Adrenal gland (tissue), 9 donors: ENCODE measurements at regions not wholly inside any gene's neighbourhood (a gene's known extent, or its start where the extent isn't known, plus 50 kb on each side); places are given as distances from the start of the nearest gene placed in this dataset.

Experiments used
- DNase-seq, 7 donors: peaks; one replicate each; pipeline ENCODE4 v3.0.0-alpha.2; 2019 to 2020
- H3K27ac ChIP-seq, 5 donors: fragments of 200-600 bp; sonication (generic) in 4 of 5; 1 replicate in 3 of 5; 2 replicates in 2 of 5; pipeline versions ENCODE4 v1.5.1 to v1.8.0; 2016 to 2020; ENCODE audit warnings: mild to moderate bottlenecking in 1 of 5
- H3K27me3 ChIP-seq: fragments of 200-600 bp; 2 replicates; pipeline ENCODE4 v1.8.0; 2021
- H3K36me3 ChIP-seq, 2 donors: fragments of 200-600 bp; replicated peaks in 1 of 2; 1 replicate in 1 of 2; 2 replicates in 1 of 2; pipeline versions ENCODE4 v1.5.1 to v1.8.0; 2018 to 2022
- H3K4me1 ChIP-seq, 2 donors: fragments of 200-600 bp; replicated peaks in 1 of 2; 1 replicate in 1 of 2; 2 replicates in 1 of 2; pipeline versions ENCODE4 v1.5.1 to v1.8.0; 2018 to 2021
- H3K4me3 ChIP-seq, 4 donors: fragments of 200-600 bp; sonication (generic) in 3 of 4; one replicate each; pipeline ENCODE4 v1.5.1; 2016 to 2018
- H3K9me3 ChIP-seq, 3 donors: fragments of 200-600 bp; sonication (generic) in 1 of 3; replicated peaks in 1 of 3; 1 replicate in 2 of 3; 2 replicates in 1 of 3; pipeline versions ENCODE4 v1.5.1 to v1.8.0; 2016 to 2021
- CTCF ChIP-seq, 6 experiments: fragments of 450-650 bp in 4 of 6; fragments of 200-600 bp in 2 of 6; sonication (generic) in 1 of 6; IDR thresholded peaks; 1 replicate in 5 of 6; 2 replicates in 1 of 6; pipeline versions ENCODE4 v1.5.1 to v1.8.0; 2016 to 2021; ENCODE audit warnings: antibody characterized with exemption in 6 of 6, mild to moderate bottlenecking in 2 of 6, moderate library complexity in 1 of 6
- POLR2A ChIP-seq, 2 donors: fragments of 450-650 bp; IDR thresholded peaks; one replicate each; pipeline ENCODE4 v1.6.1; 2017; ENCODE audit warnings: antibody characterized with exemption in 2 of 2, mild to moderate bottlenecking in 2 of 2, moderate library complexity in 1 of 2
- WGBS, 4 donors: extraction: QIAGEN DNeasy Blood & Tissue Kit in 2 of 4; methylation state at CpG; one replicate each; pipeline versions ENCODE4 v1.1.5 to v1.1.7; 2013 to 2017; 5-methylcytosine and 5-hydroxymethylcytosine counted together
- intact Hi-C, 2 donors: fragments of 100-400 bp; cut with DNase I; formaldehyde crosslinking; loops; one replicate each; pipeline versions ENCODE4 v1.14.1 to v1.15.0; 2022 to 2023
- donor health status: healthy with polysubstance abuse.
- donor health status: Bipolar disorder and iron deficiency.
- donor health status: DM: yes; HTN: yes; CAD: no.
- donor health status: DM: no; HTN: no; CAD: no.
- donor health status: DM: no; HTN: no; CAD: no.

- Histone ChIP-seq H3K27ac (no peak overlapping the region), H3K9me3 (no peaks in the 10 kb centered on the region), H3K4me1 (no peaks in the 10 kb centered on the region), H3K36me3 (no peaks in the 10 kb centered on the region), H3K4me3 (no peak overlapping the region), H3K27me3 (no peaks in the 10 kb centered on the region)
- TF ChIP-seq CTCF (IDR thresholded peaks at IDR 0.05): no peak
- no peak for TF ChIP-seq POLR2A (IDR thresholded peaks at IDR 0.05)
- intact Hi-C loops: no loop called here
- no peak for DNase-seq
Measured at GRCh38 chr2:189943009-189943408, 119.5 kb downstream of the MSTN start.

- Histone ChIP-seq H3K9me3 (no peaks in the 10 kb centered on the region), H3K36me3 (no peaks in the 10 kb centered on the region), H3K4me1 (no peaks in the 10 kb centered on the region), H3K27ac (no peak overlapping the region), H3K27me3 (no peaks in the 10 kb centered on the region), H3K4me3 (no peak overlapping the region)
- TF ChIP-seq CTCF (IDR thresholded peaks at IDR 0.05): no peak
- intact Hi-C loops: no loop called here
- DNase-seq: no peak
- 74 to 94% (median 86%) methylated on average over 1 of the region's 1 CpG for WGBS, 4 donors
Measured at GRCh38 chr2:189940913-189941312, 121.6 kb downstream of the MSTN start.

GRCh38 chr2:189937691-189938090, 124.8 kb downstream of the MSTN start:
- WGBS, 4 donors: 87 to 97% (median 92%) methylated on average over 2 of the region's 2 CpGs
- no peaks in the 10 kb centered on the region for H3K9me3 ChIP-seq
- intact Hi-C loops: no loop called here
- no peaks in the 10 kb centered on the region for H3K27me3 ChIP-seq
- DNase-seq: no peak
- TF ChIP-seq CTCF (IDR thresholded peaks at IDR 0.05) (no peak), POLR2A (IDR thresholded peaks at IDR 0.05) (no peak)
- no peaks in the 10 kb centered on the region for H3K4me1 ChIP-seq
- H3K36me3 ChIP-seq: no peaks in the 10 kb centered on the region
- no peak overlapping the region for H3K4me3 ChIP-seq
- H3K27ac ChIP-seq: no peak overlapping the region

- DNase-seq: no peak
- no peak overlapping the region for H3K4me3 ChIP-seq
- H3K27me3 ChIP-seq: no peaks in the 10 kb centered on the region
- H3K36me3 ChIP-seq: no peaks in the 10 kb centered on the region
- H3K4me1 ChIP-seq: no peaks in the 10 kb centered on the region
- no peak for TF ChIP-seq POLR2A (IDR thresholded peaks at IDR 0.05)
- no peak for TF ChIP-seq CTCF (IDR thresholded peaks at IDR 0.05)
- 79 to 86% (median 84%) methylated on average over 1 of the region's 1 CpG for WGBS, 4 donors
- H3K9me3 ChIP-seq: no peaks in the 10 kb centered on the region
- no peak overlapping the region for H3K27ac ChIP-seq
- intact Hi-C loops: no loop called here
Measured at GRCh38 chr2:189933911-189934399, 128.6 kb downstream of the MSTN start.
